ENCODE measurements at regions not wholly inside any gene's neighbourhood (a gene's known extent, or its start where the extent isn't known, plus 50 kb on each side); places are given as distances from the start of the nearest gene placed in this dataset.

DNA sequence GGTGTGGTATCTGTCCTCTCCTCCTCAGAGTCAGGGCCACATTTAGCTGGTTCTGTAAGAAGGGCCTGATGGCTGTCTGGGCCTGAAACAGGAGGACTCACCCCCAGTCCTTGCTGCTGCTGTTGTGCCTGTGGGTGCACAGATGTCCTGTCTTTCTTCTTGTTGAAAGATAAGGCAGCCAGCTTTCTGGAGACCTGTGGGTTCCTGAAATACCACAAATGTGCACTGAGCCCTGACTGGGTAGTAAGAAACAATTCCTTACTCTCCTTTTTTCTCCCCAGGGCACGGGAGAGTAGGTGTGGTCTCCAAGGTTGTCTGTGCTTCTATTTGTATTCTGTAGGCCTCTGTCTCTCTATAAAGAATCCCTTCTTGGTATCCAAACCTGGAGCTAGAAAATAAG, 96.2 kb upstream of the DLX2 start:
- no peak for DNase-seq (ENCODE audit: low read depth)
- no peak overlapping the region for H3K4me3 ChIP-seq (ENCODE audit: low read depth, low read length)
- TF ChIP-seq, protein P1, sequence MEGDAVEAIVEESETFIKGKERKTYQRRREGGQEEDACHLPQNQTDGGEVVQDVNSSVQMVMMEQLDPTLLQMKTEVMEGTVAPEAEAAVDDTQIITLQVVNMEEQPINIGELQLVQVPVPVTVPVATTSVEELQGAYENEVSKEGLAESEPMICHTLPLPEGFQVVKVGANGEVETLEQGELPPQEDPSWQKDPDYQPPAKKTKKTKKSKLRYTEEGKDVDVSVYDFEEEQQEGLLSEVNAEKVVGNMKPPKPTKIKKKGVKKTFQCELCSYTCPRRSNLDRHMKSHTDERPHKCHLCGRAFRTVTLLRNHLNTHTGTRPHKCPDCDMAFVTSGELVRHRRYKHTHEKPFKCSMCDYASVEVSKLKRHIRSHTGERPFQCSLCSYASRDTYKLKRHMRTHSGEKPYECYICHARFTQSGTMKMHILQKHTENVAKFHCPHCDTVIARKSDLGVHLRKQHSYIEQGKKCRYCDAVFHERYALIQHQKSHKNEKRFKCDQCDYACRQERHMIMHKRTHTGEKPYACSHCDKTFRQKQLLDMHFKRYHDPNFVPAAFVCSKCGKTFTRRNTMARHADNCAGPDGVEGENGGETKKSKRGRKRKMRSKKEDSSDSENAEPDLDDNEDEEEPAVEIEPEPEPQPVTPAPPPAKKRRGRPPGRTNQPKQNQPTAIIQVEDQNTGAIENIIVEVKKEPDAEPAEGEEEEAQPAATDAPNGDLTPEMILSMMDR (conservative IDR thresholded peaks at IDR 0.05; ENCODE audit: low read depth, low read length), result no peak

DNA sequence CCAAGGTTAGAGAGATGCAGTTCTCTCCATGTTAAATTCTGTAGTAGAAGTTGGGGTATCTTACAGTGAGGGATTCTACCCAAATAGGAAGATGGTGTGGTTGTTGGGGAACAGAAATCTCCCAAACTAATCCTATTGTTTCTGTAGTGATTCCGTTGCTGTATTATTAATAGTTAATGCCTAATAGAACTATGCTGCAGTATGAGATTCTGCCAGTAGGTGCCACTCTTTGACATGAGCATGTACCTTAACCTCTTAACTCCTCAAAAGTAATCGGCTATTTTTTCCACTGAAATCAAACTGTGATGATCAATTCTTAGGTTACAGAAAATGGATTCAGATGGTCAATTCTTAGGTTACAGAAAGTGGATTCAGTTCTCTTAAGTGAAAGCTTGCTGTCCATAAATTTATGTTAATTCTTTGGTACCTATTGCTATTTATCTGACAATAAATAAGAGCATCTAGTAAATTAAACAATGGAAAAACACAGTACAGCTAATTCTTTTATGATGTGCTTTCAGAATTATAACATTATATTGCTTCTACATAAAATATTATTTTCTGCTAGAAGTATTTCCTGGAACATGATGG, 97.9 kb upstream of the DLX2 start:
- H3K4me3 ChIP-seq (ENCODE audit: low read depth, low read length), result no peak overlapping the region
- no peak for DNase-seq (ENCODE audit: low read depth)
- TF ChIP-seq, protein P1 (conservative IDR thresholded peaks at IDR 0.05; ENCODE audit: low read depth, low read length), result peak; percentile 72

DNA sequence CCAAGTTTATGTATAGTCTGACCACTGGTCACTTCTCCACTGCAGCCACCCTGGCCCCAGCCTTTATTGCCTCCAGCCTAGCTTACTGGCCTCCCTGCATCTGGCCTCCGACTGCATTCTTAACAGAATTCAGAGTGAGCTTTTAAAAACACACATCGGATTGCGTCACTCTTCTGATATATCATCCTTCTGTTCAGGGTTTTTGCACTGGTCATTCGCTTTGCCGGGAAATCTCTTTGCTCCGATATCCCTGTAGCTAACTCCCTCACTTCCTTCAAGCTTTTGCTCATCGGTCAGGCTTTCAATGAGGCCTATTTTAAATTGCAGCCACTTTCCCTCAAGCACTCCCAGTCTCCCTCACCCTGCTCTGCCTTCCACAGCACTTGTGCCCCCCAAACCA, 101.6 kb upstream of the DLX2 start:
- no peak overlapping the region for H3K4me3 ChIP-seq (ENCODE audit: low read depth, low read length)
- TF ChIP-seq, protein P1 (conservative IDR thresholded peaks at IDR 0.05; ENCODE audit: low read depth, low read length), result no peak
- DNase-seq (ENCODE audit: low read depth), result no peak

DNA sequence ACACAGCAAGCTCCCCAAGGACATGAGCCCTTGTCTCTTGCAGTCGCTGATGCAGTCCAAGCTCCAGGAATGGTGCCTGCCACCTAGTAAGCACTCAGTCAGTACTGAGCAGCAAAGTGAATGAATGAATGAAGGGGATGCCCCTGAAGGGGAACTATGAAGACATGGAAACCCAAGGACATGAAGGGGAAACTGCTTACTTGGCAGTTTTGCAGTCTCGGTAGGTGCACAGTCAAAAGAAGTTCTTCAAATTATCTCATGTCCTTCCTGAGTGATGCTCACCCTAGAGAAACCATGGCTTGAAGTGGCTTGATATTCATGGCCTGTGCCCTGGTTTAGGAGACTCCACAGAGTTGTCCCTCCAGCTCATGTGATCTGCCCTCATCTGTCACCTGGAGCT, 102.1 kb upstream of the DLX2 start:
- DNase-seq (ENCODE audit: low read depth), result no peak
- no peak overlapping the region for H3K4me3 ChIP-seq (ENCODE audit: low read depth, low read length)
- TF ChIP-seq, protein P1 (conservative IDR thresholded peaks at IDR 0.05; ENCODE audit: low read depth, low read length), result no peak

DNA sequence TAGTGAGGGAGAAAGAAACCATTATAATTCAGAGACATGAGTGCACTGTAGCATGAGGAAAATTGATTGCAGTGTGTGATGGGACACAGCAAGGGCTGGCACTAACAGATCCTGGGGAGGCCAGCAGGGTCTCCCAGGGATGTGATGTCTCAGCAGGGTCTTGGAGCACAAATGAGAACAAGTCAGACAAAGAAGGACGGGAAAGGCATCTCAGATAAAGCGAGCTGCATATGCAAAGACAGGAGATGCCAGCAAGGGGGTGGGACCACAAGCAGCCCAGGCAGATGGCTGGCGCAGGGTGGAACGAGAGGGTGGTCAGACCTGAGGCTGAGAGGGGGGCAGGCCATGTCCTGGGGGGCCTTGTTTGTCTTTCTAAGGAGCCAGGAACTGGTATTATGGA, 102.6 kb upstream of the DLX2 start:
- no peak for DNase-seq (ENCODE audit: low read depth)
- TF ChIP-seq, protein P1 (conservative IDR thresholded peaks at IDR 0.05; ENCODE audit: low read depth, low read length), result no peak
- no peak overlapping the region for H3K4me3 ChIP-seq (ENCODE audit: low read depth, low read length)

DNA sequence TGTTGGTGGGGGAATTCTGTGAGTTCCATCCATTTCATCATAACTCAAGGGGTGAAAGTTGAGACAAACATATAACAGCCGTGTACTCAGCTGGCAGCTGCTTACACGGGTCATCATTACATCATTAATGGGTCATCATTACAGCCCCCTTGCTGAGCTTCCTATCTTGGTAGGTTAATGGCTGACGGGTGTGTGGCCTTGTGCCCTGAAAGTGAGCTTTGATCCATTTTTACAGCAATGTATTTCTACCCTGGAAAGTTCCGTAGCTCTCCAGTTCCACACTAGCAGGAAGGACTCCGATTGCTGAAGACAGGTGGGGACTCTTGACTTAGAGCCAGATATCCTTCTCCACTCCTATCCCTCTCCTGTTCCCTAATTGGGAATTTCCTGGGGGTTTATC, 105.2 kb upstream of the DLX2 start:
- no peak overlapping the region for H3K4me3 ChIP-seq (ENCODE audit: low read depth, low read length)
- DNase-seq (ENCODE audit: low read depth), result no peak
- TF ChIP-seq, protein P1 (conservative IDR thresholded peaks at IDR 0.05; ENCODE audit: low read depth, low read length), result no peak

DNA sequence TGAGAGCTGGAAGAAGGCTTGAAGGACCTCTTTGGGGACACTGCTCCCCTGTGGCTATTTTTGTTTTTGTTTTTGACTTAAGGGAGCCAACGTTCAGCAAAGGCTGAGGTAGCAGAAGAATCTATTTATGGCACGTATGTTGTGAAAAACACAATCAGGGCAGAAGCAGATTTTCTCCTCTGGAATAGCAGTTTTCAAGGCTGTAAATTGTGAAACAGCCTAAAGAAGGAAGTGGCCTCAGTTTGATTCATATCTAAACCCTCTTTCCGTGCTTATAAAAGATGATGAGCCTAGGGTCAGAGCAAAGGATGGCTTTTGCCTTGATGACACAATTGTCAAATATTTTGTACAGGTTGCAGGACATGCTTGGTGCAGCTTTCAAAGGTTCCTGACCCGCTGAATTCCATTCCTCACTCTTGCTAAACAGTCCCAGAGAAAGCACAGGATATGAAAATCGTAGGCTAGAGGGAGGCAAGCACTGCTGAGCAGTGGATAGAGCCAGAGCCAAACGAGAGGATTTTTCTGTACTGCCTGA, 106.2 kb upstream of the DLX2 start:
- peak; percentile 6 for DNase-seq (ENCODE audit: low read depth)
- TF ChIP-seq, protein P1 (conservative IDR thresholded peaks at IDR 0.05; ENCODE audit: low read depth, low read length), result no peak

More for the DNA sequence above, 106.2 kb upstream of the DLX2 start:
- no peak overlapping the region for H3K4me3 ChIP-seq (ENCODE audit: low read depth, low read length)
